ENCODE measurements at regions not wholly inside any gene's neighbourhood (a gene's known extent, or its start where the extent isn't known, plus 50 kb on each side); places are given as distances from the start of the nearest gene placed in this dataset.

DNA sequence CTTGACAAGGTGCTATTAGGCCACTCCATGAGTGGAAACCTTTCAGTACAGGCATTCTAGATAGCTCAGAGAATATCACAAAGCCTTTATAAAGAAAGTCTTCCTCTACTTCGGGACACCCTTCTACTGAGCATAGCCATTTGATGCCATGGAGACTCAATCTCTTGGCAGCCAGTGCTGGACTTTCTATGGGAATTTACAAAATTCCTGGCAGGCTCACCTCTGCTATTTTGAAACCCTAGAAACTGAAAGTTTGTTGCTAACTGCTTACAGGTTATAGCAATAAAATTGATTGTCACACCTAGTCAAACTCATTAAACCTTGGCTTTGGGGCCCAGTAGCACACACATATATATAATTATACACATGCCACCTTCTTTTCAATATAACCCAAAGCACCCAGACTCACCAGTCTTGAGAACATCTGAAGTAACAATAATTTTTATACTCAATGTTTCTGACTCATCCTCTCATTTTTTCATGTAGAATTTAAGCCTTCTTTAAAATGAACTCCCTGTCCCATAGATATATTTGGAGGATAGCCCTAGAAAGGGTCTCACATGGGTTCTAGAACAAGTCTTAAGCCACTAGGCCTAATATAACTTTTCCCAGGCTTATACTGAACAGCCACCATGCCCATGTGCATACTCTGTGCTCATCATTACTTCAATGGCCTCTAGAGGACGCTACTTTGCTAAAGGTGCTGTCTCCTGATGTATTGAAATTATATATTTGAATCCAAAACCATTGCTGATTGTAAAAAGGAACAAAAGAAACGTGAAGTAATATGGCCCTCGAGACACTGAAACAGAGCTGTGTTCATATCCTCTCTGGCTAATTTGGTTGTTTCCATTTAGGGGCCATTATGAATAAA lies 368.1 kb upstream of the MARCKS start:
- Histone ChIP-seq H3K36me3 (ENCODE audit: control insufficient read depth, insufficient read depth, low read length) (no peaks in the 10 kb centered on the region), H3K4me1 (ENCODE audit: control insufficient read depth, insufficient read depth, low read length) (no peaks in the 10 kb centered on the region), H3K4me3 (ENCODE audit: low read length) (no peak overlapping the region), H3K9ac (ENCODE audit: low read length) (no peak overlapping the region), H3K27ac (ENCODE audit: low read depth, low read length) (peak overlapping the region; percentile 59), H3K27me3 (ENCODE audit: control insufficient read depth, insufficient read depth, low read length) (no peaks in the 10 kb centered on the region)

DNA sequence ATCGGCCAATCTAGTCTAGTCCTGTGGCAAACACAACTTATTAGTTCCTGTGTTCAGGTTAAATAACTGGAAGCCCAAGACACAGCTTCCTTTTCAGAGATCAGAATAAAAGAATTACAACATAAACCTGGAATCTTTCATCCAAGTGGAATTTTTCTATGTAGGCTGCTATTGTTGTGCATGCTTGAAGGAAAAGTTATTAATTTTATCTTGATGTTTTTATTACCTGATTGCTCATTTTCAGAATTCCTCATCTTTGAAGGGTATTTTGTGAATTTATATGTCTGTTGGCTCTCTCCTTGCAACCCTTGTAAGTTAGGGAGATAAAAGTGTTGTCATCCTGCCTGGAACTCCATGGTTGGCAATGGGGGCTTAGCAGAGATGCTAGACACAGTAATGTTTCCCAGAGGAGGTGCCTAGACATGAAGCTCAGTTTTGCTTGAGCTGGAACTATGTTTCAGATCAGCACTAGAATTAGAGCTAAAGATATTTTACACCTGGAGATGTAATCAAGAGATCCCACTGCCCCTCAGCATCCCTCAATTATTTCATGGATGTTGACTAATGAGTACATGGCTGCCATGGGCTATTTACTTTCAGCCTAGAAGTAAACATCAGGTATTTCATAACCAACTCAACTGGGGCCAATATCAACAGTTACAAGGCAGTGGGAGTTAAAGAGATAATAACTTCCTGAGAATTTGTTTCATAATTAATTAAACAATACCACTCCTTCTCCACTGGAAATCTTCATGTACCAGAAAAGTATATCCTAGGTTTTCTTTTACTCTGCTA lies 367.0 kb upstream of the MARCKS start:
- Histone ChIP-seq H3K9ac (ENCODE audit: low read length) (no peak overlapping the region), H3K4me3 (ENCODE audit: low read length) (no peak overlapping the region), H3K27me3 (ENCODE audit: control insufficient read depth, insufficient read depth, low read length) (no peaks in the 10 kb centered on the region), H3K27ac (ENCODE audit: low read depth, low read length) (peak overlapping the region; percentile 0), H3K36me3 (ENCODE audit: control insufficient read depth, insufficient read depth, low read length) (no peaks in the 10 kb centered on the region), H3K4me1 (ENCODE audit: control insufficient read depth, insufficient read depth, low read length) (no peaks in the 10 kb centered on the region)

DNA sequence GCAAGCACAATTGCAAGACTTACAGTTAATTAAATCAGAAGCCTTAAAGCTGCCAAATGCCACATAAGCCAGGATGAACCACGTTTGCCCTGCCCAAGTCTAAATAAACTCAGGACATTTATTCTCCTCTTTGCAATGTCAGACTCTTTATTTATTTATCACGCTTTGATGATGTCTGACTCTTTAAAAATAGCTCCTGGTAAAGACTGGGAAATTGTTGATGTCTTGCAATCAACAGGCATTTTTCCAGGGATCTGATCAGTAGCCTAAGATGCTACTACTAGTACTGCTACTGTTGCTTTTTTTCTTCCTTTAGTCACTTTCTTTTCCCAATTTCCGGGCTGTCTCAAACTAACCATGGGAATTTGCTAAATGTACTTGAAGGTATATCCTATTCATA lies 365.8 kb upstream of the MARCKS start:
- Histone ChIP-seq H3K4me3 (ENCODE audit: low read length) (no peak overlapping the region), H3K27me3 (ENCODE audit: control insufficient read depth, insufficient read depth, low read length) (no peaks in the 10 kb centered on the region)

DNA sequence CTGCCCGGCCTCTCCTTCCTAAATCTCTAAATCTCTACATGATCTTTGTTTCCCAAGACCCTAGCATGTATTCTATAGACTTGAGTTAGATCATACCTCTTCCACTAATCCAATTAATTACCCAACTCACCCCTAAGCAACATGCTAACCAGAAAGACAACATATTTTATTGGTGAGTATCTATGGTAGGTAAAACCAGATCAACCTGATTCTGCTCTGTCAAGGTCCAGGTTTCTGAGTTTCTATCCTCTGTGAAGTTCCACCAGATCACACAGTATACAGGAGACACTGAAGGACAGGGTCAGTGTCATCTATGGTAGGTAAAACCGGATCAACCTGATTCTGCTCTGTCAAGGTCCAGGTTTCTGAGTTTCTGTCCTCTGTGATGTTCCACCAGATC lies 363.2 kb upstream of the MARCKS start:
- Histone ChIP-seq H3K4me3 (ENCODE audit: low read length) (no peak overlapping the region), H3K27me3 (ENCODE audit: control insufficient read depth, insufficient read depth, low read length) (no peaks in the 10 kb centered on the region), H3K36me3 (ENCODE audit: control insufficient read depth, insufficient read depth, low read length) (no peaks in the 10 kb centered on the region), H3K4me1 (ENCODE audit: control insufficient read depth, insufficient read depth, low read length) (no peaks in the 10 kb centered on the region), H3K9ac (ENCODE audit: low read length) (no peak overlapping the region), H3K27ac (ENCODE audit: low read depth, low read length) (no peak overlapping the region)

More for the DNA sequence above, 365.8 kb upstream of the MARCKS start:
- Histone ChIP-seq H3K36me3 (ENCODE audit: control insufficient read depth, insufficient read depth, low read length) (no peaks in the 10 kb centered on the region), H3K9ac (ENCODE audit: low read length) (no peak overlapping the region), H3K27ac (ENCODE audit: low read depth, low read length) (no peak overlapping the region), H3K4me1 (ENCODE audit: control insufficient read depth, insufficient read depth, low read length) (no peaks in the 10 kb centered on the region)

- no peak overlapping the region for H3K4me3 ChIP-seq (ENCODE audit: low read length)
- H3K27me3 ChIP-seq (ENCODE audit: control insufficient read depth, insufficient read depth, low read length): no peaks in the 10 kb centered on the region
- H3K4me1 ChIP-seq (ENCODE audit: control insufficient read depth, insufficient read depth, low read length): no peaks in the 10 kb centered on the region
- no peak overlapping the region for H3K27ac ChIP-seq (ENCODE audit: low read depth, low read length)
- no peak overlapping the region for H3K9ac ChIP-seq (ENCODE audit: low read length)
- H3K36me3 ChIP-seq (ENCODE audit: control insufficient read depth, insufficient read depth, low read length): no peaks in the 10 kb centered on the region
Measured at GRCh38 chr6:113495521-113495920, 361.6 kb upstream of the MARCKS start.

- Histone ChIP-seq H3K4me1 (ENCODE audit: control insufficient read depth, insufficient read depth, low read length) (no peaks in the 10 kb centered on the region), H3K4me3 (ENCODE audit: low read length) (no peak overlapping the region), H3K9ac (ENCODE audit: low read length) (no peak overlapping the region), H3K27me3 (ENCODE audit: control insufficient read depth, insufficient read depth, low read length) (no peaks in the 10 kb centered on the region), H3K27ac (ENCODE audit: low read depth, low read length) (no peak overlapping the region), H3K36me3 (ENCODE audit: control insufficient read depth, insufficient read depth, low read length) (no peaks in the 10 kb centered on the region)
Measured at GRCh38 chr6:113496166-113496565, 361.0 kb upstream of the MARCKS start.

- no peaks in the 10 kb centered on the region for H3K4me1 ChIP-seq (ENCODE audit: control insufficient read depth, insufficient read depth, low read length)
Measured at GRCh38 chr6:113500221-113500620, 356.9 kb upstream of the MARCKS start.

GRCh38 chr6:113505084-113505699 lies 352.0 kb upstream of the MARCKS start:
- Histone ChIP-seq H3K9ac (ENCODE audit: low read length) (no peak overlapping the region), H3K27me3 (ENCODE audit: control insufficient read depth, insufficient read depth, low read length) (no peaks in the 10 kb centered on the region), H3K4me3 (ENCODE audit: low read length) (no peak overlapping the region), H3K36me3 (ENCODE audit: control insufficient read depth, insufficient read depth, low read length) (no peaks in the 10 kb centered on the region), H3K27ac (ENCODE audit: low read depth, low read length) (no peak overlapping the region), H3K4me1 (ENCODE audit: control insufficient read depth, insufficient read depth, low read length) (no peaks in the 10 kb centered on the region)

More at GRCh38 chr6:113500221-113500620, 356.9 kb upstream of the MARCKS start:
- no peak overlapping the region for H3K9ac ChIP-seq (ENCODE audit: low read length)
- H3K27ac ChIP-seq (ENCODE audit: low read depth, low read length): no peak overlapping the region
- H3K4me3 ChIP-seq (ENCODE audit: low read length): no peak overlapping the region
- H3K27me3 ChIP-seq (ENCODE audit: control insufficient read depth, insufficient read depth, low read length): no peaks in the 10 kb centered on the region
- H3K36me3 ChIP-seq (ENCODE audit: control insufficient read depth, insufficient read depth, low read length): no peaks in the 10 kb centered on the region

- Histone ChIP-seq H3K9ac (ENCODE audit: low read length) (no peak overlapping the region), H3K36me3 (ENCODE audit: control insufficient read depth, insufficient read depth, low read length) (no peaks in the 10 kb centered on the region), H3K27ac (ENCODE audit: low read depth, low read length) (no peak overlapping the region), H3K27me3 (ENCODE audit: control insufficient read depth, insufficient read depth, low read length) (no peaks in the 10 kb centered on the region), H3K4me1 (ENCODE audit: control insufficient read depth, insufficient read depth, low read length) (no peaks in the 10 kb centered on the region), H3K4me3 (ENCODE audit: low read length) (no peak overlapping the region)
Measured at GRCh38 chr6:113508249-113508648, 348.9 kb upstream of the MARCKS start.

DNA sequence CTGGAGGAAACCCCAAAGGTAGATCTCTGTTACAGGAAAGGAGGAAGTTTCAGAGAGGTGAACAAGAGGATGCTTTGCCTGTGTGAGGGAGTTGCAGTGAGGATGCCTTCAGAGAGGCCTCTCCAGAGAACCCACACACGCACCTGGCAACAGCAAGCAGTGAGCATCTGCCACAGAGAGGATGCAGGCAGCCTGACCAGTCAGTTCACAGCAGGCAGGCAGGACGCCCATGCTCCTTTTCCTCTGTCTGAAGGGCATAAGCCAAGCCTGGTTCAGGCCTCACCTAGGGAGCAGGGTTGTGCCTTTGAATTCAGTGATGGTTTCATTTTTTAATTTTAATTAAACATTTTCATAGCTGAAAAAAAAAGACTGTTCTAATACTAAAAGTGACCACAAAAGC lies 346.0 kb upstream of the MARCKS start:
- Histone ChIP-seq H3K9ac (ENCODE audit: low read length) (no peak overlapping the region), H3K36me3 (ENCODE audit: control insufficient read depth, insufficient read depth, low read length) (no peaks in the 10 kb centered on the region), H3K27ac (ENCODE audit: low read depth, low read length) (no peak overlapping the region), H3K4me3 (ENCODE audit: low read length) (no peak overlapping the region), H3K4me1 (ENCODE audit: control insufficient read depth, insufficient read depth, low read length) (no peaks in the 10 kb centered on the region), H3K27me3 (ENCODE audit: control insufficient read depth, insufficient read depth, low read length) (no peaks in the 10 kb centered on the region)

DNA sequence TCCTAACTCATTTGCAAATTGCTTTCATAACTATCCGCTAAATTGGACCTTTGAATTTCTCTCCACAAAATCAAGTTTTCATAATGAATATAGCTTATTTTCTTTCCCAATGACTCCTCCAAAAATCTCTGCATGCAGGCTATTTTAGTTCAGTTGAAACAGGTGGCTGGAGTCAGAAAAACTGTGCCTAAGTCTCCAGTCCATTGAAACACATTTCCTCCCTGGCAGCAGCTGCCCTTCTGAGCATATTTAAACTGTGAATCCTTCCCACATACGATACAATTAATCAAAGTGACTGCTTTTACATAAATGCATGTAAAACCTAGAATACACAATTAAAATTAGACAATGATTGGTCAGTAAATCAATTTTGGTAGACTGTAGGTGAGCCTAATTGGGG lies 344.6 kb upstream of the MARCKS start:
- no peak overlapping the region for H3K9ac ChIP-seq (ENCODE audit: low read length)
- H3K27ac ChIP-seq (ENCODE audit: low read depth, low read length): no peak overlapping the region
- H3K27me3 ChIP-seq (ENCODE audit: control insufficient read depth, insufficient read depth, low read length): no peaks in the 10 kb centered on the region
- no peaks in the 10 kb centered on the region for H3K36me3 ChIP-seq (ENCODE audit: control insufficient read depth, insufficient read depth, low read length)
- H3K4me3 ChIP-seq (ENCODE audit: low read length): no peak overlapping the region
- no peaks in the 10 kb centered on the region for H3K4me1 ChIP-seq (ENCODE audit: control insufficient read depth, insufficient read depth, low read length)

- Histone ChIP-seq H3K36me3 (ENCODE audit: control insufficient read depth, insufficient read depth, low read length) (no peaks in the 10 kb centered on the region), H3K27me3 (ENCODE audit: control insufficient read depth, insufficient read depth, low read length) (no peaks in the 10 kb centered on the region)
Measured at GRCh38 chr6:113513086-113513485, 344.1 kb upstream of the MARCKS start.

More at GRCh38 chr6:113513086-113513485, 344.1 kb upstream of the MARCKS start:
- Histone ChIP-seq H3K4me1 (ENCODE audit: control insufficient read depth, insufficient read depth, low read length) (no peaks in the 10 kb centered on the region), H3K9ac (ENCODE audit: low read length) (no peak overlapping the region), H3K4me3 (ENCODE audit: low read length) (no peak overlapping the region), H3K27ac (ENCODE audit: low read depth, low read length) (no peak overlapping the region)
